Neural progenitor cell (in vitro differentiated cells): ENCODE measurements at regions not wholly inside any gene's neighbourhood (a gene's known extent, or its start where the extent isn't known, plus 50 kb on each side); places are given as distances from the start of the nearest gene placed in this dataset.

Source experiments
- EZH2 ChIP-seq: fragments of 200-600 bp; sonication (generic); IDR thresholded peaks from 2 replicates; pipeline ENCODE4 v1.6.1; 2017; ENCODE audit warnings: antibody characterized with exemption, mild to moderate bottlenecking, moderate library complexity
- EZH2phosphoT487 ChIP-seq: fragments of 200-600 bp; sonication (generic); IDR thresholded peaks from 2 replicates; pipeline ENCODE4 v1.6.1; 2017; ENCODE audit warnings: antibody characterized with exemption
- TF ChIP-seq, protein P1 (sequence below): fragments of 200-600 bp; sonication (generic); IDR thresholded peaks from 2 replicates; pipeline ENCODE4 v1.5.1; 2017; ENCODE audit warnings: antibody characterized with exemption, mild to moderate bottlenecking

DNA sequence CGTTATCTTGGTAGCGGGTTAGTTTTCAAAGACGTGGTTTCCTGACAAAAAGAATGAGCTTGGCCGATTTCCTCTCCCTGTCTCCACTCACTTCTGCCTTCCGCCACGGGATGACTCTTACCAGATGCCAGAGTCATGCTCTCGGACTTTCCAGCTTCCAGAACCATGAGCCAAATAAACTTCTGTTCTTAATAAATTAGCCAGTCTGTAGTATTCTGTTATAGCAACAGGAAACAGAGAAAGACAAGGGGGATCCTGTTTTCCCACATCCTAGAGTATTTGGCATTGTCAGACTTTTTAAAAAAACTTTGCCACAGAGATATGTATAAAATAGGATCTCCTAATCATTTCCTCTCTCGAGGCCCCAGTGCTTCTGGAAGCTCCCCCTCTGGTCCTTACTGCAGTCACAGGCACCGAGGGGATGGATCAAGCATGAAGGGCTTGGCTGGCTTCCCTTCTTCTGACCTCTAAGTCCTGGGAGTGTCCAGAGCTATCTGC, 84.9 kb upstream of the NAA20 start:
- TF ChIP-seq, protein P1, sequence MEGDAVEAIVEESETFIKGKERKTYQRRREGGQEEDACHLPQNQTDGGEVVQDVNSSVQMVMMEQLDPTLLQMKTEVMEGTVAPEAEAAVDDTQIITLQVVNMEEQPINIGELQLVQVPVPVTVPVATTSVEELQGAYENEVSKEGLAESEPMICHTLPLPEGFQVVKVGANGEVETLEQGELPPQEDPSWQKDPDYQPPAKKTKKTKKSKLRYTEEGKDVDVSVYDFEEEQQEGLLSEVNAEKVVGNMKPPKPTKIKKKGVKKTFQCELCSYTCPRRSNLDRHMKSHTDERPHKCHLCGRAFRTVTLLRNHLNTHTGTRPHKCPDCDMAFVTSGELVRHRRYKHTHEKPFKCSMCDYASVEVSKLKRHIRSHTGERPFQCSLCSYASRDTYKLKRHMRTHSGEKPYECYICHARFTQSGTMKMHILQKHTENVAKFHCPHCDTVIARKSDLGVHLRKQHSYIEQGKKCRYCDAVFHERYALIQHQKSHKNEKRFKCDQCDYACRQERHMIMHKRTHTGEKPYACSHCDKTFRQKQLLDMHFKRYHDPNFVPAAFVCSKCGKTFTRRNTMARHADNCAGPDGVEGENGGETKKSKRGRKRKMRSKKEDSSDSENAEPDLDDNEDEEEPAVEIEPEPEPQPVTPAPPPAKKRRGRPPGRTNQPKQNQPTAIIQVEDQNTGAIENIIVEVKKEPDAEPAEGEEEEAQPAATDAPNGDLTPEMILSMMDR: no peak
- TF ChIP-seq EZH2 (no peak), EZH2phosphoT487 (no peak)
